Aorta (tissue), 5 donors: ENCODE measurements at regions not wholly inside any gene's neighbourhood (a gene's known extent, or its start where the extent isn't known, plus 50 kb on each side); places are given as distances from the start of the nearest gene placed in this dataset.

ENCODE experiments used
- ATAC-seq: fragments of 200-7000 bp; cut with Tn5 transposase; one replicate; pipeline ENCODE4 v1.9.1; 2022; ENCODE audit warnings: moderate library complexity; ENCODE audit not compliant: low FRiP score
- DNase-seq, 2 donors: peaks; one replicate each; pipeline ENCODE4 v3.0.0-alpha.2; 2020
- H3K27ac ChIP-seq, 2 donors: one replicate each; pipeline ENCODE4 v1.5.1; 2013; ENCODE audit warnings: low read length in 2 of 2, mild to moderate bottlenecking in 2 of 2, moderate library complexity in 2 of 2, control low read depth in 1 of 2, inconsistent platforms in 1 of 2, low read depth in 1 of 2
- H3K27me3 ChIP-seq, 2 donors: one replicate each; pipeline ENCODE4 v1.6.1; 2013; ENCODE audit warnings: control low read depth in 1 of 2, low read length in 1 of 2, mild to moderate bottlenecking in 1 of 2, moderate library complexity in 1 of 2; ENCODE audit not compliant: insufficient read depth in 2 of 2, control insufficient read depth in 1 of 2
- H3K36me3 ChIP-seq, 2 donors: one replicate each; pipeline ENCODE4 v1.6.1; 2013; ENCODE audit warnings: control low read depth in 1 of 2, low read length in 1 of 2, mild to moderate bottlenecking in 1 of 2; ENCODE audit not compliant: insufficient read depth in 2 of 2, control insufficient read depth in 1 of 2
- H3K4me1 ChIP-seq, 2 donors: one replicate each; pipeline ENCODE4 v1.6.1; 2013; ENCODE audit warnings: low read length in 2 of 2, control low read depth in 1 of 2, mild to moderate bottlenecking in 1 of 2, moderate library complexity in 1 of 2; ENCODE audit not compliant: insufficient read depth in 2 of 2, control insufficient read depth in 1 of 2
- H3K4me3 ChIP-seq, 2 donors: one replicate each; pipeline ENCODE4 v1.5.1; 2013; ENCODE audit warnings: low read length in 2 of 2, control low read depth in 1 of 2, mild to moderate bottlenecking in 1 of 2
- H3K9me3 ChIP-seq: one replicate; pipeline ENCODE4 v1.6.1; 2013; ENCODE audit warnings: mild to moderate bottlenecking, low read length; ENCODE audit not compliant: control insufficient read depth
- WGBS, 2 donors: extraction: QIAGEN DNeasy Blood & Tissue Kit; methylation state at CpG; one replicate each; pipeline ENCODE4 v1.1.7; 2013; 5-methylcytosine and 5-hydroxymethylcytosine counted together
- intact Hi-C, 2 donors: fragments of 100-400 bp; cut with DNase I; formaldehyde crosslinking; loops; one replicate each; pipeline versions ENCODE4 v1.14.2 to v1.15.0; 2022
- donor health status: healthy with polysubstance abuse.
- donor health status: Bipolar disorder and iron deficiency.
- donor health status: DM: no; HTN: no; CAD: no.
- donor health status: DM: no; HTN: no; CAD: no.
- donor health status: DM: yes; HTN: yes; CAD: no.

- no peaks in the 10 kb centered on the region for H3K36me3 ChIP-seq
- no peaks in the 10 kb centered on the region for H3K27me3 ChIP-seq
- no peak overlapping the region for H3K27ac ChIP-seq
- peaks cover 1% of the 10 kb centered on the region for H3K9me3 ChIP-seq
- WGBS, 2 donors, result 95 to 96% methylated on average over 4 of the region's 4 CpGs
- ATAC-seq, result no peak
- DNase-seq, result no peak
- H3K4me3 ChIP-seq, result no peak overlapping the region
- no peaks in the 10 kb centered on the region for H3K4me1 ChIP-seq
- intact Hi-C loops, result no loop called here
These were observed 289.5 kb upstream of the ALCAM start for GRCh38 chr3:105077060-105077822.

DNA sequence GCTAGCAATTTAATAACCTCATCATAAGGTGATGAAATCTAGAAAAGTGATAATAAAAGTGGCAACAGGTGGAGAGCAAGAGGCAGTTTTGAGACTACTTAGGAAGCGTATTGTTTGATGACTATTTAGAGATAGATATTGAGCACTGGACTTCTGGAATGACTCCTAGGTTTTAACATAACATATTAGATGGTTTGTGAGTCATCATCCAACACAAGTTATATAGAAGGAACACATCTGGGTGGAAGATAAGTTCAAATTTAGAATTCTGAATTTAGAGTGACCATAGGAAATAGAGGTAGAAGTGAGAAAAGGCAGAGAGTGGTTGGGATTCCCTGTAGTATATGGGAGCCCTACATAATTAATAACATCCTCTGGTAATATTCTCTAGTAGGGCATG is 282.8 kb upstream of the ALCAM start:
- no peak for ATAC-seq
- no peak for DNase-seq
- H3K27ac ChIP-seq, result no peak overlapping the region
- H3K4me3 ChIP-seq, result no peak overlapping the region
- no peaks in the 10 kb centered on the region for H3K36me3 ChIP-seq
- 93 to 96% methylated on average over 1 of the region's 1 CpG for WGBS, 2 donors
- H3K4me1 ChIP-seq, result no peaks in the 10 kb centered on the region
- intact Hi-C loops, result no loop called here
- peaks cover 3% of the 10 kb centered on the region for H3K9me3 ChIP-seq
- no peaks in the 10 kb centered on the region for H3K27me3 ChIP-seq

DNA sequence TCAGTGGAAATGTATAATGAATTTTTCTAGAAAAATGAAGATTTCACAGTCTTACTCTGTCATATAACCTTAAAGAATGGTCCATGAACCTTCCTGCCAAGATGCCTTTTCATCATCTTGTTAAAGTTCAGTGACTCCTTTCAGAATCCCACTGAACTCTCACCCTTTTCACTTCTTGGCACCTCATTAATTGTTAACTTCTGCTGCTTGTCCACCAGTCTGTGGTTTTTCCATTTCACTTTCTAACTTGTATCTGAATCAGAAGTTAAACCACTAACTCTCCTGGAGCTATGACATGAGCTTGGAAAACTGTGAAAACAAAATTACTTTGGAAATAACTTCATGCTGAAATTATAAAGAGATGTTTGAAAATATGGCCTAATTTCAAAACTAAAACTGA is 281.2 kb upstream of the ALCAM start:
- no peak for DNase-seq
- H3K9me3 ChIP-seq, result peaks cover 2% of the 10 kb centered on the region
- H3K27me3 ChIP-seq, result no peaks in the 10 kb centered on the region
- no peak for ATAC-seq
- no peaks in the 10 kb centered on the region for H3K36me3 ChIP-seq
- no peak overlapping the region for H3K27ac ChIP-seq
- H3K4me3 ChIP-seq, result no peak overlapping the region
- intact Hi-C loops, result no loop called here
- H3K4me1 ChIP-seq, result no peaks in the 10 kb centered on the region

GRCh38 chr3:105093371-105094252 is 273.1 kb upstream of the ALCAM start:
- H3K27me3 ChIP-seq, result no peaks in the 10 kb centered on the region

DNA sequence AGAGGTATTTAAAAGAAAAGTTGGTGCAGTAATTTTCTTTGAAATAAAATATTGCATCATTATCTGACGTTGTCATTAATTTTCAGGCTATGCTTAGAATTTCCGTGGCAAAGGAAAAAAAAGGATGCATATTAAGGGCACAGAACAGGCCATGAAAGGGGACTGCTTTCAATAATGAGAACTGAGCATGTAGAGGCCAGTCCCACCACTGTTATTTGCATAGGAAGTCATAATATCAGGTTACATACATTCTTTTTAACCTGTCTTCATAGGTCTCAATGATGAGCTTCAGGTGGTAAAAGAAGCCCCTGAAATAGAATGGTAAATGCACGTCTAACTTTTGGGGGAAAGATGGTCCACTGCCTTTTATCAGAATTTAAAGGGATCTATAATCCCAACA is 272.1 kb upstream of the ALCAM start:
- no peak overlapping the region for H3K27ac ChIP-seq
- no peaks in the 10 kb centered on the region for H3K36me3 ChIP-seq
- WGBS, 2 donors, result 73 to 81% methylated on average over 3 of the region's 3 CpGs
- no peak for DNase-seq
- H3K27me3 ChIP-seq, result no peaks in the 10 kb centered on the region
- intact Hi-C loops, result no loop called here
- ATAC-seq, result no peak
- H3K4me1 ChIP-seq, result no peaks in the 10 kb centered on the region
- H3K9me3 ChIP-seq, result no peaks in the 10 kb centered on the region
- no peak overlapping the region for H3K4me3 ChIP-seq

More at GRCh38 chr3:105093371-105094252, 273.1 kb upstream of the ALCAM start:
- no peak overlapping the region for H3K4me3 ChIP-seq
- H3K36me3 ChIP-seq, result no peaks in the 10 kb centered on the region
- H3K4me1 ChIP-seq, result no peaks in the 10 kb centered on the region
- 71 to 80% methylated on average over 7 of the region's 7 CpGs for whole genome bisulfite sequencing, 2 donors
- intact Hi-C loops, result no loop called here
- DNase-seq (no peak), ATAC-seq (no peak)
- no peak overlapping the region for H3K27ac ChIP-seq
- peaks cover 1% of the 10 kb centered on the region for H3K9me3 ChIP-seq

DNA sequence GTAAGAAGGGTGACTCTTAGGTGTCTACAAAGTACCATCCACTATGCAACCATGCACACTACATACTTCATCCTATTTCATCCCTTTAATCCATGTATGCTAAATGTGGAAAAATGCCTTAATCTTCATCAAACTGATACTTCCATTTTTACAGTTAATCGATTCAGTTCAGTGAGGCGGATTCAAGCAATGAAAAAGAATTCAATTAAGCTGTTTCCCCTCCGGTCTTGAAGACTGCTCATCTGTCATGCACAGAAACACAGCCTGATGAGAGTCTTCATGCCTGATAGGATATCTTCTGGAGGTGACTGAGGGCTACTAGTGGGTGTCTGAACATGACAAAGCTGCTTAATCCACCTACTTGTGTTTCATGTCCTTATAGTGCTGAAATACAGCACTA is 270.6 kb upstream of the ALCAM start:
- H3K27me3 ChIP-seq, result no peaks in the 10 kb centered on the region
- no peaks in the 10 kb centered on the region for H3K36me3 ChIP-seq
- no peaks in the 10 kb centered on the region for H3K9me3 ChIP-seq
- 96 to 97% methylated on average over 3 of the region's 3 CpGs for WGBS, 2 donors
- intact Hi-C loops, result no loop called here
- no peak overlapping the region for H3K27ac ChIP-seq
- H3K4me1 ChIP-seq, result no peaks in the 10 kb centered on the region
- DNase-seq (no peak), ATAC-seq (no peak)
- H3K4me3 ChIP-seq, result no peak overlapping the region

- no peak overlapping the region for H3K27ac ChIP-seq
- H3K9me3 ChIP-seq, result no peaks in the 10 kb centered on the region
- intact Hi-C loops, result no loop called here
- H3K4me1 ChIP-seq, result no peaks in the 10 kb centered on the region
- no peak for ATAC-seq
- no peak for DNase-seq
- no peak overlapping the region for H3K4me3 ChIP-seq
- H3K27me3 ChIP-seq, result no peaks in the 10 kb centered on the region
- WGBS, 2 donors, result 11 to 14% methylated on average over 2 of the region's 2 CpGs
- no peaks in the 10 kb centered on the region for H3K36me3 ChIP-seq
These were observed 265.1 kb upstream of the ALCAM start for GRCh38 chr3:105101603-105102002.

GRCh38 chr3:105103139-105103538 is 263.6 kb upstream of the ALCAM start:
- no peak for DNase-seq
- Histone ChIP-seq H3K27me3 (no peaks in the 10 kb centered on the region), H3K4me3 (no peak overlapping the region), H3K9me3 (no peaks in the 10 kb centered on the region), H3K36me3 (no peaks in the 10 kb centered on the region), H3K4me1 (no peaks in the 10 kb centered on the region), H3K27ac (no peak overlapping the region)
- ATAC-seq, result no peak
- intact Hi-C loops, result no loop called here
- 96 to 100% methylated on average over 2 of the region's 2 CpGs for WGBS, 2 donors

DNA sequence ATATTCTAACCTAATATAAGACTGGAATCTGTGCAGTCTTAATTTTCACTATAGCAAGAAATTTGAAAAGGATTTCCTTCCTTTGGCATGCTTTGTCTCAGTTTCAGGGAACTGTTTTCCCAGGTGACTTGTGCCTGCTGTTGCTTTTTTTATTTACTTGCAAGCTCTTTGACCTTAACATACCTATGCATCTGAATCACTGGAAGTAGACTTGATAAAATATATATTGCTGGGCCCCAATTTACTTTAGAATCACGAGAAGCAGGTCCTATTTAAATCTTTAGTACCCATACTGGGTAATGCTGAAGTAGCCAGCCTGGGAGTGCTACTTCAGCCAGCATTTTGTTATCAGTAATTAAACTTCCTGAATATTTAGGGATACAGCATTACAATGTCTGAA is 257.9 kb upstream of the ALCAM start:
- Histone ChIP-seq H3K9me3 (no peaks in the 10 kb centered on the region), H3K4me1 (no peaks in the 10 kb centered on the region), H3K27me3 (no peaks in the 10 kb centered on the region), H3K4me3 (no peak overlapping the region), H3K27ac (no peak overlapping the region), H3K36me3 (no peaks in the 10 kb centered on the region)
- WGBS, 2 donors, result 13 to 14% methylated on average over 1 of the region's 1 CpG
- intact Hi-C loops, result no loop called here
- DNase-seq, result no peak
- no peak for ATAC-seq
